ENCODE measurements at regions not wholly inside any gene's neighbourhood (a gene's known extent, or its start where the extent isn't known, plus 50 kb on each side); places are given as distances from the start of the nearest gene placed in this dataset.
A peak's percentile ranks its signal among the peaks of the same experiment; 100 is the strongest.

- no peak overlapping the region for H2BK120ac ChIP-seq (replicated peaks; ENCODE audit: low read depth, low read length)
- H3K9me3 ChIP-seq (ENCODE audit: insufficient read depth in 2 of 2, low read depth in 1 of 2, low read length in 1 of 2): no peaks in the 10 kb centered on the region; a peak in 1 of 4 replicates
- H2AK5ac ChIP-seq (ENCODE audit: low read depth, low read length): no peak overlapping the region
- no peak overlapping the region for H4K8ac ChIP-seq (ENCODE audit: extremely low read depth, insufficient read depth, low read length)
- H3K27ac ChIP-seq (ENCODE audit: low read depth, low read length): no peak overlapping the region
- H2AFZ ChIP-seq (ENCODE audit: low read length): peak overlapping the region; percentile 66; the same call in 1 of the 2 replicates
- H3K36me3 ChIP-seq (ENCODE audit: control insufficient read depth in 2 of 4, insufficient read depth in 4 of 4, low read length in 3 of 4): no peaks in the 10 kb centered on the region
- H4K5ac ChIP-seq (ENCODE audit: insufficient read length, low read depth, low read length): no peak overlapping the region
- no peaks in the 10 kb centered on the region for H3K27me3 ChIP-seq (replicated peaks in 1 of 4; ENCODE audit: control insufficient read depth in 3 of 4, extremely low read depth in 1 of 4, insufficient read depth in 3 of 4, low read length in 3 of 4)
- no peak overlapping the region for H2BK15ac ChIP-seq (ENCODE audit: low read length)
- H2BK12ac ChIP-seq (ENCODE audit: low read depth, low read length): no peak overlapping the region
- no peaks in the 10 kb centered on the region for H4K20me1 ChIP-seq (replicated peaks in 1 of 2; ENCODE audit: control insufficient read depth in 1 of 2, insufficient read depth in 2 of 2, low read length in 2 of 2)
- no peak overlapping the region; a peak in 1 of 4 replicates for H3K4me2 ChIP-seq (ENCODE audit: insufficient read depth in 1 of 2, low read depth in 2 of 2, low read length in 2 of 2)
- no peaks in the 10 kb centered on the region for H3K79me2 ChIP-seq (ENCODE audit: control insufficient read depth in 1 of 2, insufficient read depth in 2 of 2, low read length in 2 of 2)
- no peaks in the 10 kb centered on the region for H3K23me2 ChIP-seq (ENCODE audit: low read depth, low read length)
- H3K4ac ChIP-seq (replicated peaks; ENCODE audit: insufficient read length, low read depth, low read length): no peak overlapping the region
- TF ChIP-seq ASH2L (IDR thresholded peaks at IDR 0.05; ENCODE audit: low read length): no peak
- no peak for TF ChIP-seq TAF7 (optimal IDR thresholded peaks at IDR 0.05; ENCODE audit: borderline replicate concordance, low read depth, low read length)
- TF ChIP-seq RBBP5 (IDR thresholded peaks at IDR 0.05; ENCODE audit: borderline replicate concordance, low read depth, low read length): no peak
- no peak for TF ChIP-seq CHD2 (IDR thresholded peaks at IDR 0.05; ENCODE audit: low read length)
- TF ChIP-seq NRF1 (IDR thresholded peaks at IDR 0.05; ENCODE audit: low read depth, low read length): no peak
- TF ChIP-seq CTBP2 (IDR thresholded peaks at IDR 0.05; ENCODE audit: borderline replicate concordance, insufficient read depth, insufficient read length, low read length): no peak
- TF ChIP-seq BCL11A (IDR thresholded peaks at IDR 0.05; ENCODE audit: low read depth in 2 of 2, low read length in 2 of 2): no peak
- no peak for TF ChIP-seq POLR2AphosphoS5 (IDR thresholded peaks at IDR 0.05; ENCODE audit: low read depth, low read length)
- TF ChIP-seq MAFK (IDR thresholded peaks at IDR 0.05; ENCODE audit: low read depth, low read length): no peak
- no peak for TF ChIP-seq CBX5 (IDR thresholded peaks at IDR 0.05; ENCODE audit: low read depth, low read length)
- TF ChIP-seq KDM4A (IDR thresholded peaks at IDR 0.05; ENCODE audit: low read depth, low read length, severe bottlenecking): no peak
- no peak for TF ChIP-seq CBX8 (IDR thresholded peaks at IDR 0.05; ENCODE audit: borderline replicate concordance, low read depth, low read length)
- no peak overlapping the region for H3K18ac ChIP-seq (ENCODE audit: extremely low read depth, low read length)
- DNase-seq (ENCODE audit: low read depth in 1 of 2, low spot score in 2 of 2) (no peak), FAIRE-seq (peak; percentile 36)
- 65% methylated on average over 3 of the region's 3 CpGs; no CpG with 5 or more reads in 1 of the 2 experiments for WGBS, 2 experiments (ENCODE audit: extremely low coverage in 1 of 2, insufficient coverage in 1 of 2, insufficient read length in 1 of 2, insufficient replicate concordance in 2 of 2, low coverage in 1 of 2, low lambda C conversion rate in 2 of 2, missing lambda C conversion rate in 1 of 2)
- H3K4me1 ChIP-seq (replicated peaks in 1 of 4; ENCODE audit: control insufficient read depth in 3 of 4, insufficient read depth in 4 of 4, low read length in 3 of 4): peaks cover 0 to 5% (median 0%) of the 10 kb centered on the region in 4 experiments; a peak in 1 of 7 replicates
- ChIA-PET POLR2A (ENCODE audit: partially characterized antibody) (no interaction called here), CTCF (ENCODE audit: partially characterized antibody) (interaction anchor here (1.6 kb wide), 1 partner anchor 14 kb away, joined by 12 read pairs; no protein-coding TSS in a partner anchor)
- no peak overlapping the region for H3K9ac ChIP-seq (replicated peaks in 1 of 4; ENCODE audit: extremely low read depth in 1 of 4, low read depth in 3 of 4, low read length in 3 of 4)
- H3K56ac ChIP-seq (replicated peaks; ENCODE audit: insufficient read length, low read depth, low read length): no peak overlapping the region
- H4K91ac ChIP-seq (replicated peaks; ENCODE audit: insufficient read length, low read length): no peak overlapping the region
- no peak overlapping the region for H2BK20ac ChIP-seq (ENCODE audit: low read length)
- no peaks in the 10 kb centered on the region for H3K79me1 ChIP-seq (ENCODE audit: low read depth, low read length)
- H2BK5ac ChIP-seq (ENCODE audit: low read depth, low read length): no peak overlapping the region
- no peak overlapping the region for H3K4me3 ChIP-seq (ENCODE audit: extremely low read depth in 1 of 4, insufficient read depth in 2 of 4, low read depth in 3 of 4, low read length in 4 of 4)
- no peak overlapping the region for H3K14ac ChIP-seq (ENCODE audit: insufficient read length)
- no peak overlapping the region for H3K23ac ChIP-seq (ENCODE audit: insufficient read length)
Measured at GRCh38 chr6:90955246-90955645, 368.4 kb upstream of the MAP3K7 start.

Data from H1 (cell line).